GM19240 (cell line): ENCODE measurements at regions not wholly inside any gene's neighbourhood (a gene's known extent, or its start where the extent isn't known, plus 50 kb on each side); places are given as distances from the start of the nearest gene placed in this dataset.
"Not testable (repeated sequence)": the region's sequence is repeated elsewhere in the genome, so short reads cannot be mapped to it uniquely, and the experiment has no call there.

Experiments used
- DNase-seq: peaks from one replicate; pipeline ENCODE4 v3.0.0; 2011; ENCODE audit warnings: low spot score; ENCODE audit not compliant: insufficient read length

DNA sequence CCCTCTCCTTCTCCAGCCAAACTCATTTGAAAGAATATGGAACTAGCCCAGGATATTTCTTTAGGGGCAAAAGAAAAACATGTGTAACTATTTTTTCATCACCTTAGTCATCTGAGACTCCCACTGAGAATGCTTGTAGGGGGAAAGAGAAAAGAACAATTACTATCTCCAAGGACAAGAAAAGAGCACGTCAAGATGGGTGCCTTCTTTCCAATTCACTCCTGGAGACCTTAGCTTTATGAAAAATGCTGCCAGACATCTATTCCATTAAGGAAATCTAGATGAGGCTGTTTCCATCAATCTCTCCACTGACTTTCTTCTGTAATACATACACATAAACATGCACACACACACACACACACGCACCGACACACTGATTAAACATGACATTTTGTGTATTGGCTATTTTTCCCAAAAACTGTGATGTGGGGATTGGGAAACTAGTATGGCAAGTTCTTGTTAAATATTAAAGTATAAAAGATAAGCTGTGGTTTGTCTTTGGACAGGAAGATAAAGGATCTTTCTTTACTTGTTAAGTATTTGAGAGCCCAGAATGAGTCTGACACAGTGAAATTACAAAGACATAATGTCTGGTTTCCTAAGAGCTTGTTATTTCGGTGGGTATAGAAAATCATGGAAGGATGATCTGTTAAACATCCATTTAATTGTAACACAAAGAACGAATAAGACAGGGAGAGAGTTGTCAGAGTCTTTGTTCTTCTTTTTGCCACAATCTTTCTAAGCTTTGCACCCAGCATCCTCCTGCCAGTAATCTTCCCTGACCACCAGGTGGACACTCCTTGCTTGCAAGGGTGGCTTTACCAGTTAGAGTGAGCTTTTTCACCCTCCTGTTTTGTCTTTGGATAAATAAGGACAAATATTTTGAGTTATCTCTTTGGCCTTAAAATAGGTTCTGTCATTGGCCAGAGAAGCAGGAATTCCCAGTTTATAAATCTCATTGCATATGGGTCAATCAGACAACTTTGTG lies 177.3 kb upstream of the TMEM72 start:
- no peak for DNase-seq

DNA sequence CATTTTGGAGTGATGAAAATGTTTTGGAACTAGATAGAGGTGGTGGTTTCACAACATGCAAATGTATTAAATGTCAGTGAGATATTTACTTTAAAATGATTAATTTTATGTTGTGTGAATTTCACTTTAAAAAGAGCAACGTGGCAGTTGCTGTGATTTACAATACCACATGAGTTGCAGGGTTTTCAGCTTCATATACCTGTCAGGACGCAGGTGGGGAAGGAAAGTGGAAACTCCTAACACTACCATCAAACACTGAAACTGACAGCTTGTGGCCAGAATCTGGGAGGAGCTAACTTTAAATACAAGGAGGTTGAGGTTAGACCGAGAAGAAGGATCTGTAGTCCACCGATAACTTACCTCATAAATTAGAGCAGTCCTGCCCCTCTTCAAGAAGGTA lies 168.9 kb upstream of the TMEM72 start:
- no peak for DNase-seq

DNA sequence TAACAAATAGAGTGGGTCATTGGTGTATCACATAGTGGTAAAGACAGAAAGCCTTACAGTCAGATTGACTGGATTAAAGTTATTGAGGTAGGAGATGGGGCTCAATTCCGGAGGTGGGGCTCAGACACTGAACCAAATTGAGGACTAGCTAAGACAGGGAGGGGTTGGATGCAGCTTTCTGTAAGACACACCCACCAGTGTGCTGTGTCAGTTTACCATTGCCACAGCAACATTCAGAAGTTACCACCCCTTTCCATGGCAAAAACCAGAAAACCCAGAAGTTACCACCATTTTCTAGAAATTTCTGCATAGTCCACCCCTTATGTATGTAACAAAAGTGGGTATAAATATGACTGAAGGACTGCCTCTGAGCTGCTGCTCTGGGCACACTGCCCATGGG lies 167.6 kb upstream of the TMEM72 start:
- no peak for DNase-seq

DNA sequence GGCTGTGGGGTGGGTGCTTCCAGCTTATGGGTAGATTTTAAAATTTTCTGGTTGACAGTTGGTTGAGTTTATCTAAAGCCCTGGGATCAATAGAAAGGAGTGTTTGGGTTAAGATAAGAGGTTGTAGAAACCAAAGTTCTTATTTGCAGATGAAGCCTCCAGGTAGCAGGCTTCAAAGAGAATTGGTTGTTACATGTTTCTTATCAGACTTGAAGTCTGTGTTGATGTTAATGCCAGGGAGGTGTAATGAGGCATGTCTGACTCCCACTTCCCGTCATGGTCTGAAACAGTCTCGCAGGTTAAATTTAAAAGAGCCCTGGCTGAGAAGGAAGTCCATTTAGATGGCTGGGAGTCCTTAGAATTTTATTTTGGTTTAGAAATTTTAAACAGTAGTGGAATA lies 165.2 kb upstream of the TMEM72 start:
- no peak for DNase-seq

DNA sequence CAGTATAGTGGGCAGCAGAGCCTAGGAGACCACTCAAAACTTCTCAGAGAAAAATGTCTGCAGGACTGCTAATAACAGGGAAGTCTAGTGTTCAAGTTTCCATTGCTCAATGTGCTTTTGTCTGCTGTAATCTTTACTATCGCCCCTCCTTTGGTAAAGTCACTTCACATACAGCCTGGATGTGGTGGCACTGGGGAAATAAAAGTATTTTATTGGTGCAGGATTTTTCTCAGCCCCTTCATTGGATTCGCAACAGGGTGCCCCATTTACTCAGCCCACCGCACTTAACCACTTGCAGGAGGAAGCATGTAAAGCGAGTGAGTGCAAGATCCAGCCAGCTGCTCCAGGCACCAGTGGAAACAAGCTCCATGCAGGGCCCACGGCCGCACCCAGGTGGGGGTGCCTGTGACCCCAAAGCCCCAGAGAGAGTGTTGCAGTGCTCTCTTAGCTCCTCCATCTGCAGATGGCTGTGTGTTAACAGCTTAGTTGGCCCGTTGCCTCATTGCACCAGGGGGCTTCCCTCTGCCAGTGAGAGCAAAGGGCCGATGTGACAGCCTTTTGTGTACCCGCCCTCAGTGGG lies 163.5 kb upstream of the TMEM72 start:
- no peak for DNase-seq

DNA sequence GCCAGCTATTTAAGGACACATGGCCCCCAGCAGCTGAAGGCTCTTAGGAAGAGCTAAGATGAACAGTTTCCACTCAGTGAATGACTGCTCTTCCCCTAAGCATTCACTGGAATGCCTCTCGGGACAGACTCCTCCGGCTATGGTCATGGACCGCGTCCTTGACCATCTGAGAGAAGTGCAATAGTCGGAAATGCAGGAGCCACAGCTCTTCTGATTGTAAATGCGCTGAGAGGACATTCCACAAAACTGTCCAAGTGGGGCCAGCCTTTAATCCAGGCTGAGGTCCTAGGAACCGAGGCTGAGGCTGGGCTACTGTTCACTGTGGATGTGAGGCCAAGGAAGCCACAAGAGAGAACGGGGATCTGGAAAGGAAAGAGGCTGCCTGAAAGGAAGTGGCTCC lies 162.0 kb upstream of the TMEM72 start:
- DNase-seq, result no peak

DNA sequence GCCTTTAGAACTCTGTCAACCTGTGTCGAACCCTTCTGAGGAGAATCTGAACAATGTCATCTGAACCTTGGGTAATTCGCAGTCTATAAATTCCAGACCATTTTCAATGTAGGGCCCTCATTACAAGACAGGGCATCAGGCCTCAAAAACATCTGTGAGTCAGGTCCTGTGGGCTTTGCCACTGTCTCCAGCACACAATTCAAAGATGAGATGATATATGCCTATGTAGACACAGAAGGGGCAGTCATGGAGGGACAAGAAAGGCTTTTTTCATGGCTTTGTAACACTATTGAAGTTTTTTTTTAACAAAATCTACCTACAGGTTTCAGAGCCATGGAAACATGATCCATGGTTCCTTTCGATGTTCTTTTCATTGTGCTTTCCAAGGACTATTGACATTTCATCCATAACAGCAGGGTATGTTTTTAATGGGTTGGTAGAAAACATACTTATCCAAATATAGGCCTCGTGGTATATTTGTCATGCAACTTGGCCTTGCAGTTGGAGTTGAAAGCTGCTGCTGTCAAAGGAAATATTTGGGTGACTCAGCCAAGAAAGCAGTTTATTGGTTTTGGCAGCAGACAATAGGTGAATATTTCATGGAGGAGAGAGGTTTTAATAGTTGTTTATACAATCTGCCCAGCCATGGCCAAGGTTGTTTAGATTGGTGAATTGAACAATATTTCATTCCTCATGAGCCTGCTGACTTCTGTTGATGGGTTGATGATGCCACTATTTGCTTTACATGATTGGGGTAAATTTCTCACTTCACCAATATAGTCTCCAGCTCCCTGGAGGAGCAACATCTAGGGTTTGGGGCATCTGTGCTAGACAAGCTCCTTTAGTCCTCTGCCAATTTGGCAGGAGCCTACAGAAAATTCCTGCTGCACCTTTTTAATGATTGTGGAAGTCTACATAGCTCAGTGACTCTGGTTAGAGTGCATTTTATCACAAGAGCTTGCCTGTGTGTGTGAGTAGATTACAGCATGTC lies 158.4 kb upstream of the TMEM72 start:
- no peak for DNase-seq

DNA sequence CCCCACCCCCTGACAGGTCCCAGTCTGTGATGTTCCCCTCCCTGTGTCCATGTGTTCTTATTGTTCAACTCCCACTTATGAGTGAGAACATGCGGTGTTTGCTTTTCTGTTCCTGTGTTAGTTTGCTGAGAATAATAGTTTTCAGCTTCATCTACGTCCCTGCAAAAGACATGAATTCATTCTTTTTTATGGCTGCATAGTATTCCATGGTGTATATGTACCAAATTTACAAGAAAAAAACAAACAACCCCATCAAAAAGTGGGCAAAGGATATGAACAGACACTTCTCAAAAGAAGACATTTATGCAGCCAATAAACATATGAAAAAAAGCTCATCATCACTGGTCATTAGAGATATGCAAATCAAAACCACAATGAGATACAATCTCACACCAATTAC lies 156.8 kb upstream of the TMEM72 start:
- DNase-seq, result not testable (repeated sequence)

DNA sequence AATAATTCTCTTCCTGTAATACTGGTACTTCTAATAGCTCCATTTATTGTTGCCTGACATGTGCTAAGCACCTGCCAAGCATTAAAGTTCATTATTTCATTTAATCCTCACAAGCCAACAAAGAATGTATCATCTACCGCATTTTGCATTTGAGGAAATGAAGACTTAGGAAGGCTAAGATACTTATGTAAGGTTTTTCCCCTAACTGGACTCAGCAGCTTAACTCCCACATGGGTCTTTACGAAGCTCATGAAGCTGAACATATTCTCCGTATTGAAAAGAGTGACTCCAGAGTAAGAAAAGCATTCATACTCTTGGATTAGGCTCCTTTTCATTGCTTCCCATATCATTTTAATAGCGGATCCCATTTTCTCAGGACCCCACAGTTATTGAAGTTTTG lies 155.7 kb upstream of the TMEM72 start:
- no peak for DNase-seq

DNA sequence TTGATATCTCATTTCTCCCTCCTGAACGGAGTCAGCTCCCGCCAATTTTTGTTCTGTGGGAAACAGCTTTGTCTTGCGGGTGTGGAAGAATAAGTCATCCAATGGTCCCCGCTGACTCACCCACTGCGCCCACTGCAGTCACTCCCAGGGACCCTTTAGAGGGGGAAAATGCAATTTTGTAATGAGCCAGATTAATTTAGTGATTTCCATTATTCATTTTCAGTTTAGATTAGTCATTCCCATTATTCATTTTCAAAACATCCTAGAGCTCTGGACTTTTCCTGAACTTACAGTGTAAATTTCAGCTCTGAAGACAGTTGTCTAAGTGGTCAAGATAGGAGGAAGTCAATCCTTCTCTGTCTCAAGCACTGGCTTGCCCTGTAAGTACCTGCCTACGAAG lies 154.9 kb upstream of the TMEM72 start:
- no peak for DNase-seq

DNA sequence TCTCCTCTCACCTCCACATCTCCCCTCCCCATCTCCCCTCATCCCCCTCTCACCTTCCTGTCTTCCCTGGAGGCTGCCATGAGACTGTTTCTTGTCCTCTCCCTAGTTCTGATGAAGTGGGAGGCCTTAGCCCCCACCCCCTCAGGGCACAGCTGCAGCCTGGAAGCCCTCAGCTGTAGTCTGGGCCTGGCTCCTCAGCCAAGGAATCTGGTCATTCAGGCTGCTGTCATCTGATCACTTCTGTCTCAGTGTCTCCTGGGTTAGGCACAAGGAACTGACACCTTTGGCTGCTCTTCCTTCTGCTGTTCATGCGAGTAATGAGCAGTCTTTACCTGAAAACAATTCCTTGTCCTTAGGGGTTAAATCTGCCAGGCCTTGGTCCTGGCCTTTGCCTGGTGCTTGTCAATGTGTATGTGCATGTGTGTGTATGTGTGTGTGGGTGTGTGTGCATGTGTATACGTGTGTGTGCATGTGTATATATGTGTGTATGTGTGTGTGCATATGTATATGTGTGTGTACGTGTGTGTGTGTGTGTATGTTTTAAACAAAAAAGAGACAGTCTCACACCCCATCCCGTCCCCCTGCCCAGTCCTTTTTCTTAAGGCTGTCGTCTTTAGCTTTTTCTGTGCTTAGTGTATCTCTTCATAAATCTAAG lies 153.5 kb upstream of the TMEM72 start:
- no peak for DNase-seq

DNA sequence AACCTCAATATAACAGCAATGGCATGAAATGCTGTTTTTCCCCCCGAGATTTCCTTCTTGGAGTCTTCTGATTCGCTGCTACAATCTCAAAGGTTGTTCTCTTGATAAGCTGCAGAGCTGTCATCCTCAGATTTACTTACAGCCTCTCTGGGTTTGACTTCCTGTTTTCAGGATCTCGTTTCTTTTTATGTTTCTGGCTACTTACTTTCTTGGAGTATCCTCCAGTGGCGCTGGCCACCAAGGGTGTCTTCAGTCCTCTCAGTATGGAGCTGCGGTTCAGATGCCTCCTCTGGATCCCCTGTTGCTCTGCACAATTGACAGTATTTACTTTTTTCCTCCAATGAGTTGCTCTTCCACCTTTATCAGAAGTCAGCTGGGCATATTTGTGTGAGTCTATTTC lies 152.0 kb upstream of the TMEM72 start:
- DNase-seq, result no peak

DNA sequence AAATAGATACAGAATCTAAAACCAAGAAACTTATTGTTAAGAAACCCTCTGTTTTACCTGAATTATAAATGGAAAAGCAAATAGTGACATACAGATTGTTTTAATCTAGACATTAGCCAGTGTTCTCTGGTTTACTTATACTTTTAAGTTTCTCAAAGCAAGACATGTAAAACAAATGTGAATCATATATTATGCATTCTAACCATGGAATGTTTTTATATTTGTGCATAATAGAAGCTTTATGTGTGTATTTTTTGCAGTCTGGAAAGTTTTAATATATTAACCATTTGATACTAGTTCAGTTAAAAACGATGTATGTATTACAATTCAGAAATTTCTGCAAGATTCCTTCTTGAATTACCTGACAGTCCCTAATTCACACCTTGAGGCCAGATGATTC lies 150.6 kb upstream of the TMEM72 start:
- no peak for DNase-seq

DNA sequence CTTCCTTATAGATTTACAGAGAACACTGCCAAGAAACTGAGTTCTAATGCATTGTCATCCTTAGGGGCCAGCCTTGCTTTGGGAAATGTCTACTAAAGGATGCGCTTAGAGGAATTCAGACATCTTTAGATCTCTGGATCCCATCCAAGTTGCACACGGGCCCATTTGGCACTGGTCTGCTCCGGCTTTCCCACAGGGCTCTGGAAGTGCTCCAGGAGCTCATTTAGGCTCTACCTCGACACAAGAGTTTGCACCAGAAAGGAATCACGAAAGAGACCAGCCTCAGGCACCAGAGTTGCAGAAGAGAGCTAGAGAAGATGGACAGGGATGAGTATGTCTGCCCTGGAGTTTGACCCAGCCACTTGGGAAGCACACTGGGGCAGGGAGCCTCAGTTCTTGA lies 150.1 kb upstream of the TMEM72 start:
- DNase-seq, result no peak

DNA sequence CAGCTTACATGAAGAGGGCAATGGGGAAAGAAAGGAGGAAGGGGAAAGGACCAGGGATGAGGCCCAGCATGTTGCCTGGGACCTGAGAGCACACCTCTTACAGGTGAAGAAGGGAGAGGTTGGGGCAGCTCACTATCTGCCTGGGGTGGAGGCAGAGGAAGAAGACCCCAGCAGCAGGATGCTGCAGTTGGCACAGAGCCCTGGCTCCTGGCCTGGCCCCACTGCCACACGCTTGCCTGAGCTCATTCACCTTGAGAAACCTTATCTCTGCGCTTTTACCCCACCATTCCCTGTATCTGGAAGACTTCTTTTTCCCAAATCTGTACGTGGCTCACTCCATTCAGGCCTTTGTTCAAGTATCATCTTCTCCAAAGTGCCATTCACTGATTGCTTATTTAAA lies 147.8 kb upstream of the TMEM72 start:
- DNase-seq, result no peak

DNA sequence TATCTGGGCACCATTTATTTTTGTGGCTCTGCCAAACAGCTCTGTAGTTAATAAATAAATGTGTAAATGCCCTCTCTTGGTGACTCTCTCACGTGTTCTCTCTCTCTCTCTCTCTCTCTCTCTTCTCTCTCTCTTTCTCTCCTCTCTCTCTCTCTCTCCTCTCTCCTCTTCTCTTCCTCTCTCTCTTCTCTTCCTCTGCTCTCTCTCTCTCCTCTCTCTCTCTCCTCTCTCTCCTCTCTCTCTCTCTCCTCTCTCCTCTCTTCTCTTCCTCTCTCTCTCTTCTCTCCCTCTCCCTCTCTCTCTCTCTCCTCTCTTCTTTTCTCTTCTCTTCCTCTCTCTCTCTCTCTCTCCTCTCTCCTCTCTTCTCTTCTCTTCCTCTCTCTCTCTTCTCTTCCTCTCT lies 145.8 kb upstream of the TMEM72 start:
- no peak for DNase-seq

DNA sequence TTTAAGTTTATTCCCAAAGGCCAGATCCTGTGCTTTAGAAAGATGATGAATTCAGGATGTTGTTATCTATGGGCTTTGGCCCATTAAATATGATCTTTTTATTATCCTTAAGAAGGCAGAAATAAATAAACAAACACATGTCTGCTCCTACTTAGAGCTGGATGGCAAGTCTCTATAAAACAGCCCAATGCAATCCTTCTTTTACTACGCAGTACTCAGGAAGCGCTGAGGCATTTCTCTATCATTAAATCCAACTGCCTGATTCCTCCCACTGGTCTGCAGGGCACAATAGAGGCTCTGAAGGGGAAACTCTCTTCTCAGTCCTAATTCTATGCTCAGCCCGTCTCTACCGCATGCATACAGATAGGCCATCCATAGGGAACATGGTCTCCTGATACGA lies 144.5 kb upstream of the TMEM72 start:
- DNase-seq, result no peak

DNA sequence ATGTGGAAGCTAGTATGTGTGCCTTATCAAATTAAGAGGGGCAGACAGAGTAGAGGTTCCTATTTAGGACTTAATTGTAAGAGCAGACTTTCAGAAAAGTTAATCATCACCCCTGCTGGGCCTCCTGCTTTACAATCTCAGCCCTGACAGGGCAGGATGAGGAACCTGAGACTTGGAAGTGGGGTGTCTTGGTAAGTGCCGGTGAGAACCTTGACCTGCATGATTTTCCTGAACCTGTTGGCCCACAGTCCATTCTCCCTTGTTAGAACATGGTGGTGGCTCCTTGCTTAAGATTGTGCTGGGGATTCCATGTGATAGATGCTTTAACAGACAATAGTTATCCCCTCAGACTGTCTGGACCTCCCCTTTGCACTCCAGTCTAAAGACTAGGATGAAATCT lies 141.7 kb upstream of the TMEM72 start:
- DNase-seq, result no peak

DNA sequence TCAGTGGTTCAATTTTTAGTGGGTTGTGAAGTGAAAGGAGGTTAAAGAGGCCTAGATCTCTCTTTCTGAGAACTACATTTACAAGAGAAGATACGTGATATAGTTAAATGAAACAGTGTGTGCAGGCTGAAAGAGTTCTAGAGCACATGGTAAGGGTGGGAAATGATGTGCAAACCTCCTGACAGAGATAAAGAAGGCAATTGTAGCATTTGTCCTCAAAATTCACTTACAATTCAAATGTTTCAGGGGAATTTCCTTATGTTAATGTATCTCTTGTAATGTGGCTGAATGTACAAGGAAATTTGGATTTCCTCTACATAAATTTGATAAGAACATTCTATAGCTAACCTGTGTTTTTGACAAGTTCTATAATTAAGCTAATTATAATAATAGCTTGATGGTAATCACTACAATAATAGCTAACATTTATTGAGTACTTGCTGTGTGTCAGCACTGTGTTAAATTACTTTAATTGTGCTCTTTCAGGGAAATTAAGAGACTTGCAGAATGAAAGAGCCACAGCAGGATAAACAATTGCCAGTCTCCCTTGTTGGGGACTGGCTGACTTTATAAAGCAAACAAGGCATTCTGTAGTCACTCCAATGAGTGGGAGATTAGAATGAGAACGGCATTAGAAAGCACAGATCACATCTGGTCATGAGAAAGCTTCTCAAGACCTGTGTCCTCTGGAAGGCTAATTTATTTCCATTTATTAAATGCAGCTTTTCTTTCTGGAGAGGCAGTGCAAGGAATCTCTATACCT lies 139.7 kb upstream of the TMEM72 start:
- DNase-seq, result no peak

DNA sequence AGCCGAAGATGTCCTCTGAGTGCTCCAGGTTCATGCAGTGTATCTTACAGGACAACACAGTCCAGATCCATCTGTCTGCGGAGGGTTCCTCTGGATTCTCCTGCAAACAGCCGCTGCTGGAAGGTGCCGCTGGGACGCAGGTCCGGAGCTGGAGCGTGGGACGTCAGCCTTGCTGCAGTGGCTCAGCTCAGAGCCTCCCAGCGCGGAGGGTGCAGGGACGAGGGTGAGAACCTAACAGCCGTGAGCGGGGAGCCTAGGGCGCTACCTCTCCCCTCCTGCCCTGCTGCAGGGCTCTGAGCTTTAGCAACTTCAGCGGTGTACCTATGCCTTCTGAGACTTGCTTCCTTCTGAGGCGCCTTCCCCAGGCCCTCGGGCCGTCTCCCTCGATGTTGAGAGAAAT lies 137.6 kb upstream of the TMEM72 start:
- DNase-seq, result no peak
